ENCODE measurements at regions not wholly inside any gene's neighbourhood (a gene's known extent, or its start where the extent isn't known, plus 50 kb on each side); places are given as distances from the start of the nearest gene placed in this dataset.

GRCh38 chr17:14461227-14461548 lies 160.3 kb downstream of the HS3ST3B1 start:
- Histone ChIP-seq H3K9me3 (ENCODE audit: control insufficient read depth, insufficient read depth, low read depth, low read length) (peaks cover 9% of the 10 kb centered on the region), H3K4me3 (ENCODE audit: low read depth, low read length) (no peak overlapping the region), H3K27me3 (ENCODE audit: control insufficient read depth, insufficient read depth, low read length) (no peaks in the 10 kb centered on the region), H3K36me3 (ENCODE audit: control insufficient read depth, insufficient read depth, low read length) (no peaks in the 10 kb centered on the region), H3K27ac (ENCODE audit: low read depth, low read length) (no peak overlapping the region), H3K9ac (ENCODE audit: low read length) (no peak overlapping the region), H3K4me1 (ENCODE audit: control insufficient read depth, insufficient read depth, low read length) (peaks cover 10% of the 10 kb centered on the region)

GRCh38 chr17:14460516-14461226 lies 159.8 kb downstream of the HS3ST3B1 start:
- H3K9ac ChIP-seq (ENCODE audit: low read length), result no peak overlapping the region
- peaks cover 10% of the 10 kb centered on the region for H3K4me1 ChIP-seq (ENCODE audit: control insufficient read depth, insufficient read depth, low read length)

GRCh38 chr17:14459955-14460354 lies 159.1 kb downstream of the HS3ST3B1 start:
- no peaks in the 10 kb centered on the region for H3K36me3 ChIP-seq (ENCODE audit: control insufficient read depth, insufficient read depth, low read length)
- no peak overlapping the region for H3K27ac ChIP-seq (ENCODE audit: low read depth, low read length)
- H3K27me3 ChIP-seq (ENCODE audit: control insufficient read depth, insufficient read depth, low read length), result no peaks in the 10 kb centered on the region
- peaks cover 6% of the 10 kb centered on the region for H3K9me3 ChIP-seq (ENCODE audit: control insufficient read depth, insufficient read depth, low read depth, low read length)
- no peak overlapping the region for H3K4me3 ChIP-seq (ENCODE audit: low read depth, low read length)
- no peak overlapping the region for H3K9ac ChIP-seq (ENCODE audit: low read length)
- peaks cover 10% of the 10 kb centered on the region for H3K4me1 ChIP-seq (ENCODE audit: control insufficient read depth, insufficient read depth, low read length)

More at GRCh38 chr17:14460516-14461226, 159.8 kb downstream of the HS3ST3B1 start:
- peaks cover 6% of the 10 kb centered on the region for H3K9me3 ChIP-seq (ENCODE audit: control insufficient read depth, insufficient read depth, low read depth, low read length)
- H3K4me3 ChIP-seq (ENCODE audit: low read depth, low read length), result no peak overlapping the region
- H3K27ac ChIP-seq (ENCODE audit: low read depth, low read length), result no peak overlapping the region
- H3K36me3 ChIP-seq (ENCODE audit: control insufficient read depth, insufficient read depth, low read length), result no peaks in the 10 kb centered on the region
- H3K27me3 ChIP-seq (ENCODE audit: control insufficient read depth, insufficient read depth, low read length), result no peaks in the 10 kb centered on the region

- no peak overlapping the region for H3K27ac ChIP-seq (ENCODE audit: low read depth, low read length)
- peaks cover 10% of the 10 kb centered on the region for H3K4me1 ChIP-seq (ENCODE audit: control insufficient read depth, insufficient read depth, low read length)
- no peaks in the 10 kb centered on the region for H3K27me3 ChIP-seq (ENCODE audit: control insufficient read depth, insufficient read depth, low read length)
- no peak overlapping the region for H3K9ac ChIP-seq (ENCODE audit: low read length)
- H3K9me3 ChIP-seq (ENCODE audit: control insufficient read depth, insufficient read depth, low read depth, low read length), result peaks cover 8% of the 10 kb centered on the region
- no peak overlapping the region for H3K4me3 ChIP-seq (ENCODE audit: low read depth, low read length)
- H3K36me3 ChIP-seq (ENCODE audit: control insufficient read depth, insufficient read depth, low read length), result no peaks in the 10 kb centered on the region
Observed at GRCh38 chr17:14458724-14459123, 157.8 kb downstream of the HS3ST3B1 start.

- H3K9me3 ChIP-seq (ENCODE audit: control insufficient read depth, insufficient read depth, low read depth, low read length), result 0 out of 2 replicates have a peak, but pooled peaks cover 2% of the 10 kb centered on the region
- no peak overlapping the region for H3K9ac ChIP-seq (ENCODE audit: low read length)
- no peak overlapping the region for H3K27ac ChIP-seq (ENCODE audit: low read depth, low read length)
- H3K36me3 ChIP-seq (ENCODE audit: control insufficient read depth, insufficient read depth, low read length), result no peaks in the 10 kb centered on the region
- no peaks in the 10 kb centered on the region for H3K27me3 ChIP-seq (ENCODE audit: control insufficient read depth, insufficient read depth, low read length)
- H3K4me1 ChIP-seq (ENCODE audit: control insufficient read depth, insufficient read depth, low read length), result peaks cover 3% of the 10 kb centered on the region; the same call in 1 of the 2 replicates
- H3K4me3 ChIP-seq (ENCODE audit: low read depth, low read length), result no peak overlapping the region
Observed at GRCh38 chr17:14454746-14455145, 153.9 kb downstream of the HS3ST3B1 start.

GRCh38 chr17:14452856-14453255 lies 152.0 kb downstream of the HS3ST3B1 start:
- Histone ChIP-seq H3K9me3 (ENCODE audit: control insufficient read depth, insufficient read depth, low read depth, low read length) (0 out of 2 replicates have a peak, but pooled peaks cover 2% of the 10 kb centered on the region), H3K9ac (ENCODE audit: low read length) (no peak overlapping the region), H3K4me1 (ENCODE audit: control insufficient read depth, insufficient read depth, low read length) (0 out of 2 replicates have a peak, but pooled peaks cover under 1% of the 10 kb centered on the region), H3K27ac (ENCODE audit: low read depth, low read length) (no peak overlapping the region), H3K4me3 (ENCODE audit: low read depth, low read length) (no peak overlapping the region), H3K36me3 (ENCODE audit: control insufficient read depth, insufficient read depth, low read length) (no peaks in the 10 kb centered on the region), H3K27me3 (ENCODE audit: control insufficient read depth, insufficient read depth, low read length) (no peaks in the 10 kb centered on the region)

GRCh38 chr17:14451729-14452191 lies 150.9 kb downstream of the HS3ST3B1 start:
- H3K4me1 ChIP-seq (ENCODE audit: control insufficient read depth, insufficient read depth, low read length), result no peaks in the 10 kb centered on the region
- H3K9ac ChIP-seq (ENCODE audit: low read length), result no peak overlapping the region
- H3K36me3 ChIP-seq (ENCODE audit: control insufficient read depth, insufficient read depth, low read length), result no peaks in the 10 kb centered on the region
- H3K9me3 ChIP-seq (ENCODE audit: control insufficient read depth, insufficient read depth, low read depth, low read length), result 0 out of 2 replicates have a peak, but pooled peaks cover 2% of the 10 kb centered on the region
- no peak overlapping the region for H3K4me3 ChIP-seq (ENCODE audit: low read depth, low read length)
- H3K27me3 ChIP-seq (ENCODE audit: control insufficient read depth, insufficient read depth, low read length), result no peaks in the 10 kb centered on the region
- no peak overlapping the region for H3K27ac ChIP-seq (ENCODE audit: low read depth, low read length)

- Histone ChIP-seq H3K9me3 (ENCODE audit: control insufficient read depth, insufficient read depth, low read depth, low read length) (0 out of 2 replicates have a peak, but pooled peaks cover 3% of the 10 kb centered on the region), H3K27ac (ENCODE audit: low read depth, low read length) (no peak overlapping the region), H3K9ac (ENCODE audit: low read length) (no peak overlapping the region), H3K4me3 (ENCODE audit: low read depth, low read length) (no peak overlapping the region), H3K4me1 (ENCODE audit: control insufficient read depth, insufficient read depth, low read length) (no peaks in the 10 kb centered on the region), H3K36me3 (ENCODE audit: control insufficient read depth, insufficient read depth, low read length) (no peaks in the 10 kb centered on the region), H3K27me3 (ENCODE audit: control insufficient read depth, insufficient read depth, low read length) (no peaks in the 10 kb centered on the region)
Observed at GRCh38 chr17:14448818-14449217, 147.9 kb downstream of the HS3ST3B1 start.

- H3K36me3 ChIP-seq (ENCODE audit: control insufficient read depth, insufficient read depth, low read length), result no peaks in the 10 kb centered on the region
- H3K4me1 ChIP-seq (ENCODE audit: control insufficient read depth, insufficient read depth, low read length), result no peaks in the 10 kb centered on the region
- no peaks in the 10 kb centered on the region for H3K27me3 ChIP-seq (ENCODE audit: control insufficient read depth, insufficient read depth, low read length)
- no peak overlapping the region for H3K9ac ChIP-seq (ENCODE audit: low read length)
- 0 out of 2 replicates have a peak, but pooled peaks cover 3% of the 10 kb centered on the region for H3K9me3 ChIP-seq (ENCODE audit: control insufficient read depth, insufficient read depth, low read depth, low read length)
- H3K27ac ChIP-seq (ENCODE audit: low read depth, low read length), result no peak overlapping the region
- H3K4me3 ChIP-seq (ENCODE audit: low read depth, low read length), result no peak overlapping the region
Observed at GRCh38 chr17:14446825-14447224, 145.9 kb downstream of the HS3ST3B1 start.

GRCh38 chr17:14444915-14445314 lies 144.0 kb downstream of the HS3ST3B1 start:
- no peaks in the 10 kb centered on the region for H3K36me3 ChIP-seq (ENCODE audit: control insufficient read depth, insufficient read depth, low read length)

GRCh38 chr17:14442798-14443528 lies 142.1 kb downstream of the HS3ST3B1 start:
- Histone ChIP-seq H3K36me3 (ENCODE audit: control insufficient read depth, insufficient read depth, low read length) (no peaks in the 10 kb centered on the region), H3K27ac (ENCODE audit: low read depth, low read length) (no peak overlapping the region), H3K27me3 (ENCODE audit: control insufficient read depth, insufficient read depth, low read length) (no peaks in the 10 kb centered on the region), H3K9ac (ENCODE audit: low read length) (no peak overlapping the region), H3K4me3 (ENCODE audit: low read depth, low read length) (no peak overlapping the region), H3K4me1 (ENCODE audit: control insufficient read depth, insufficient read depth, low read length) (no peaks in the 10 kb centered on the region), H3K9me3 (ENCODE audit: control insufficient read depth, insufficient read depth, low read depth, low read length) (0 out of 2 replicates have a peak, but pooled peaks cover 3% of the 10 kb centered on the region)

More at GRCh38 chr17:14444915-14445314, 144.0 kb downstream of the HS3ST3B1 start:
- Histone ChIP-seq H3K9ac (ENCODE audit: low read length) (no peak overlapping the region), H3K27ac (ENCODE audit: low read depth, low read length) (no peak overlapping the region), H3K27me3 (ENCODE audit: control insufficient read depth, insufficient read depth, low read length) (no peaks in the 10 kb centered on the region), H3K9me3 (ENCODE audit: control insufficient read depth, insufficient read depth, low read depth, low read length) (0 out of 2 replicates have a peak, but pooled peaks cover 3% of the 10 kb centered on the region), H3K4me3 (ENCODE audit: low read depth, low read length) (no peak overlapping the region), H3K4me1 (ENCODE audit: control insufficient read depth, insufficient read depth, low read length) (no peaks in the 10 kb centered on the region)
